HG03196 (cell line): ENCODE measurements at regions not wholly inside any gene's neighbourhood (a gene's known extent, or its start where the extent isn't known, plus 50 kb on each side); places are given as distances from the start of the nearest gene placed in this dataset.
A peak's percentile ranks its signal among the peaks of the same experiment; 100 is the strongest.
"Not testable (repeated sequence)": the region's sequence is repeated elsewhere in the genome, so short reads cannot be mapped to it uniquely, and the experiment has no call there.

Experiments
- ATAC-seq: cut with Tn5 transposase; IDR thresholded peaks from one replicate; pipeline ENCODE4 v1.9.1; 2021; ENCODE audit not compliant: unreplicated experiment

DNA sequence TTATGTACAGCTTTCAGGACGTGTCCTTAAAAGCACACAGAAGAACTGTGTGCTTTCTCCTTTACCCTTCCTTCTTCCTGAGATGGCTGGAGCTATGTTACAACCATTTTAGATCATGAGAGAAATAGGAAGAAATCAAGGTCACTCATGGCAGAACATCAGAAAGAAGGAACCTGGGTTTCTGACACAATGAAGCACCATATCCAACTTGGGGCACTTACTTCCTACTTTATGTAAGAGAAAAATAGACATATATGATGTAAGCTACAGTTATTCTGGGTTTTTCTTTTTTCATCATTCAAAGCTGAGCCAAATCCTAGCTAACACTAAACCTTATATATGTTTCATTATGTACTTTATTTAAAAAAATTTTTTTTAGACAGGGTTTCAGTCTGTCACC, 79.5 kb downstream of the FAM161A start:
- ATAC-seq, result no peak

DNA sequence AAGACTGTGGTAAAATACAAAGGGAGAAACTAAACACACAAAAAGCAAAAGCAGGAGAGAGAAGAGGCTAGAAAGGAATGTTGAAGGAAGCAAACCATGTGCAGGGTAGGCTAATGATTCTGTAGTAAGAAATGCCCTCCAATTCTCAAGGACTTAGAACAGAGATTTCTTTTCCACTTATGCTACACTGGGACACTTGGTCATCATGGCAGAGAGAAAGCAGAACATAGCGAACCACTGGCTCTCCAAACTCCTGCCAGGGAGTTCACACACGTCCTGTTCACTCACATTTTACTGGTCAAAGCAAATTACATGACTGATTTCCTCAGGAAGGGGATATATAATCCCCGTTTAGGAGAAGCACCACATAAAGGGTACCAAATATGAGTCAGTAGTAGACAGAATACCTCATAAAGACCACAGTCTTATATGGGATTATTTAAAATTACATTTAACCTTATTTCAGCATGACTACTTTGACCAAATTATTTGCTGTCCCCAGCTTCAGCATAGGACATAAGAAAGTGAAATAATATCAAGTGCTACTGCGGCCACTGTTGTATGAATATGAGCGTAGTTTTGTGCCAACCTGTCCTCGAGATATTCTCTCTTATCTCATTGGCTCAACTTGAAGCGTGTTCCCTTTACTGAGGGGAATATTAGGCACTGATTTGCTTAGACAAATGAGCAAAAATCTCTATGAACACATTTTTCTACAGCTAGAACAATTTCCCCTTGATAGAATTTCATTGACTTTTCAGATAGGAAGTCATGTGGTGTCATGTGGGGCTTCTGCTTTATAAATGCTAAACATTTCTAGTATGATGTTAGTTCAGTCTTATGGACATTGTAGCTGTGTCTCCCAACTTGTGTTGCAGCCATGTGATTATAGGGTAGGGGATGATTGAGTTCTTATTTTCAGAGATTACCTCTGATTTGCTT, 81.7 kb downstream of the FAM161A start:
- ATAC-seq, result no peak

DNA sequence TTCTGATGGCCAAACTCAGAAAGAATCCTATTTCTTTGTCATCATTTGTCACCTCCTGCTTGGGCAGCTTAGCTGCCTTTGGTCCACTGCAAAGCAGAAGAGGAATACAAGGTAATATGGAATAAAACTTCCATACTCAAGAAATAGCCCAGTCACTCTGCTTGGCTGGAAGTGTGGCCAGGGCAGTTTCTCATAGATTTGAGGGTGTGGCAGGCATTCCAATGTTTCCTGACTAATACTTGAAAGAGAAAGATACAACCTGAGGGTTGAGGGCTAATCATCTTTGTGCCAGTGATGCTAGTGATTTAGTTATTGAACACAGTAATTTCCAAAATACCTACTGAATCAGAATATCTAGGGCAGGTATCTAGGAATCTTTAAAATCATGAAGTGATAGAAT, 83.1 kb downstream of the FAM161A start:
- ATAC-seq, result no peak

DNA sequence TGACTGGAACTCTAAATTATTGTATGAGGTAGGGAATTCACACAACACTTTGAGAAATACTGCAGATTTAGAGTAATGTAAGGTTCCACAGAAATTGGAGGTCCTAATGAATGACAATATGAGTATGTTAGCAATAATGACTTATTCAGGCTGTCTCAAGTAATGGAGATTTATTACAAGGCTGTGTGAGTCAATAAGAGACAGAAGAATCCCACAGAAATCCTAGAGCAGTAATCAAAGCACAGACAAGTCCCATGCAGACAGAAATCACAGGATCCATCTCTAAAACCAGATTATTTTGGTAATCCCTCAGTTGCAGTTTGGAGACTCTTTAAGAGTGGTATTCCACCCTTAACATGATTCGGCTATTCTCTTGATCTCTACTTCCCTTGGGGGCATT, 83.6 kb downstream of the FAM161A start:
- no peak for ATAC-seq

DNA sequence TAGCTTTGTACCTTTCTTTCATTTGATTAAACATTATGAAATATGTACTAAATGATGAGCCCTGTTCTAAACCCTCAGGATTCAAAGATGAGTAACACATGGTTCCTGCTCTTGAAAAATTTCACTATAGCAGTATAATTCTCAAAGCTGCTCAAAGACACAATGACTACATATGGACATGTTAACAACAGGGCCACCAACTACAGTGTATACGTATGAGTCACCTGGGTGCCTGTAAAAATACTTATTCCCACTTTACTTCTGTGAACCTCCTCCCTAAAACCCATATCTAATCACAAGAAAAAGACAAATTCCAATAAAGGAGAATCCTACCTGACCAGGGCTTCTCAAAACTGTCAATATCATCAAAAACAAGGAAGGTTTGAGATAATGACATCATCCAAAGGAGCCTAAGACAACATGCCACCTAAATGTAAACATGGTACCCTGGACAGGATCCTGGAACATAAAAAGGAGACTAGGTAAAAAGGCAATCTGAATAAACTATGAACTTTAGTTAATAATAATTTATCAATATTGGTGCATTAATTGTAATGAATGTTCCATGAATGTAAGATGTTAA, 84.7 kb downstream of the FAM161A start:
- ATAC-seq, result no peak

DNA sequence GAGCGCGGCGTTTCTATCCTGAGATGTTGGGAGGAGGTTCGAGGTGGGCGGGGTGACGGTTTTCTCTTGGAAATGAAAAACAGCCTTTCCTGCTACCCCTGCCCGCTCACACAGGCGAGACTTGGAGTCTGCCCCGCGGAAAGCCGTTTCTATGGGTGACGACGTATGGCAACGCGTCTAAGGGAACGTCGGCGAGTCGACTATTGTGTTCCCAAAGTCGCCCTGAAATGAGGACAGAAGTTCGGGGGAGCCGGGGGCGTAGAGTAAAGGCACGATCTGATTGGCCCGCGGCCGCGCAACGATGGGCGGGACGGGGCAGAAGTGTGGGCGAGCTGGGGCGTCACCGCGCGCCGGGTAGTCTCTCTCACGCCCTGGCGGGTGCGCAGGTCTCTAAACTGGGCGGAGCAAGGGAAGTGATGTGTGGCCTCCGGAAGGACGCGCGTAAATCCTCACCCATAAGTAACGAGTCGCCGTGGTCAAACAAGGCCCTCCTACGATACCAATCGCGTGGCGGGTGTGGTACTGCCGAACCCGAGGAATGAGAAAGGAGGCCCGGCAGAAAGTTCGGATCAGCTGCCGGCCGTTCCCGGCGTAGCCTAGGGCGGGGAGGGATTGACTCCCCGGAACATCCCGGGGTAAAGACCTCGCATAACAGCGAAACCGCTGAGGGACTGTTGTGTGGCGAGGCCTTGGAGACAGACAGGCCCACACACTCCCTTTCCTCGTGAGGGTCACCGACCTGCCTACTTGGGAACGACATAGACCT, 89.6 kb downstream of the FAM161A start:
- ATAC-seq, result peak; percentile 97

DNA sequence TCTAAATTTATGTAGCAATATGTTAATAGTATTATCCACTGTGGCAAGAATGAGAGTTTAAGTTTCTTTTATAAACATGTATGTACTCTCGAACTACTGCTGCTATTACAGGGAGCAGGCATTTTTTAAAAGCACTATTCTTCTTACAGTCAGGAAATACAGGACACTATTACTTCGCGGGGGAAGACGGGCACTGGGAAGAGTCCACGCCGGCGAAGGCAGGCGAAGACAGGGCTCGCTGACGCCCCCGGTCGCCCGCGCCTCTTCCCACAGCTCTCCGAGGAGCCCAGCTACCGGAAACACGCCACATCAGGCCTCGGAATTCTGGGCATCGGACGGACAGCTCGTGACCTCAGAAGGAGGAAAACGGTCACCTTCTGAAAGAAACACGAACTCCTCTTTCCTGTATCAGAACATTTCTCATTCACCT, 90.2 kb downstream of the FAM161A start:
- ATAC-seq, result peak; percentile 32

DNA sequence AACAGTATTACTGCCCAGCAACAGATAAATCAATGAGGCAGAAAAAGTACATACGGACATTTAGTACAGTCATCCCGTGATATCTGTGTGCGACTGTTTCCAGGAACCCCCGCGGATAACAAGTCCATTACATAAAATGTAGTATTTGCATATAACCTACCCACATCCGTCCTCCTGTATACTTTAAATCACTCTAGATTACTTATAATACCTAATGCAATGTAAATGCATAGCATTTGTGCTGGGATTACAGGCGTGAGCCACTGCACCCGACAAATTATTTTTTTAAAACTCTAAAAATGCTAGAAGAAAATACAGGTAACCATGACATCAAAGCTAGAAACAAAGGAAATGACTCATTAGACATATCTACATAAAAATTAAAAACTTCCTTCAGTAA, 91.6 kb downstream of the FAM161A start:
- ATAC-seq, result no peak

DNA sequence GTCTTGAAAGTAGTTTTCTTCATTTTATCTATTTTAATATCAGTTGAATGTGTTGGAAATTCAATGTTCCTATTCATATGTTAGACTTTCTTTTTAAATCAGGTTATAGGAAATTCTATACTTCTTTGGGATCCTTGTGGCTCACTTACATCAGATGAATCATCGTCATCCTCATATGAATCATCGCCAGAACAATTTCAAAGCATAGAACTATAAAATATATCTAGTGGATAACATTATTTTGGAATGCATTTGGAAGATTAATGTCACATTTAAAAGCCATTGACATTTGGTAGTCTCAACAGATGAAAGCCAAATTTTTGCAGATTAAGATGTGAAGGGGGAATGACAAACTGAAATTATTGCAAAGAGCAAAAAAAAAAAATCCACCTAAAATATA, 94.1 kb downstream of the FAM161A start:
- ATAC-seq, result no peak

DNA sequence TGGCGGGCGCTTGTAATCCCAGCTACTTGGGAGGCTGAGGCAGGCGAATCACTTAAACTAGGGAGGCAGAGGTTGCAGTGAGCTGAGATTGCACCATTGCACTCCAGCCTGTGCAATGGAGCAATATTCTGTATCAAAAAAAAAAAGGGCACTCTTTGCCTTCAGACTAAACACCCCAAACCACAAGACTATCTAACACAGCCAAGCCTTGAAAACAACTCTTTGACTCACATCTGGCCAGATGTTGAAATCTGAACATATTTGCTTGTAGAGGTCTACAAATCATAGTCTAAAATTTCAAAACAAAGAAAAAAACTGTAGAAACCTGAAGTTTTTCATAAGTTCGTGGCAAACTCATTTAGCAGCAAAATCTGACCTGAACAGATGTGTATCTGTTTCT, 94.9 kb downstream of the FAM161A start:
- no peak for ATAC-seq

DNA sequence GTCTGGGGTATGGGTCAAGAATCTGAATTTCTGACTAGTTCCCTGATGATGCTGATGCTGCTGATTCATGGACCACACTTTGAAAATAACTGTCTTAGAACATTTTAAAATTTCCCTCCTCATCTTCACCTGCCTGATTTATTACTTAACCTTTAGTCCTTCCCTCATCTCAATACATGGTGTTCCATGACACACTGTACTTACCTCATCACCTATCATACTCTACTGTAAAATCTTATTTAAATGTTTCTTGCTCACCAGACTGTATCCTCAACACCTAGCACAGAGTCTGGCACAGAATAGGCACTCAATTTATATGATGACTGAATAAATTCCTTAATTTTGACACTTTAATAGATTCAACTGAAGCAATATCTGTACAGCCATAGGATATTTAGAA, 95.7 kb downstream of the FAM161A start:
- no peak for ATAC-seq

DNA sequence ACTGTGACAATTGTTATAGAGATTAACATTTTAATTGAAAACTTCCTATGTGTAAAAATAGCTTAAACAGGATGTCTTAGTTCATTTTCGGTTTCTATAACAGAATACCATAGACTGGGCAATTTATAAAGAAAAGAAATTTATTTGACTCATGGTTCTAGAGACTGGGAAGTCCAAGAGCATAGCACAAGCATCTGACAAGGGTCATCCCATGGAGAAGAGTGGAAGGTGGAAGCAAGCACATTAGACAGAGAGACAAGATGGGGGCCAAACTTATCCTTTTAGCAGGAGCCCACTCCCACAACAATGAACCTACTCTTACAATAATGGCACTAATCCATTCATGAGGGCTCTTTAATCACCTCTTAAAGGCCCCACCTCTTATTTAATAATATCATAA, 100.3 kb downstream of the FAM161A start:
- no peak for ATAC-seq

DNA sequence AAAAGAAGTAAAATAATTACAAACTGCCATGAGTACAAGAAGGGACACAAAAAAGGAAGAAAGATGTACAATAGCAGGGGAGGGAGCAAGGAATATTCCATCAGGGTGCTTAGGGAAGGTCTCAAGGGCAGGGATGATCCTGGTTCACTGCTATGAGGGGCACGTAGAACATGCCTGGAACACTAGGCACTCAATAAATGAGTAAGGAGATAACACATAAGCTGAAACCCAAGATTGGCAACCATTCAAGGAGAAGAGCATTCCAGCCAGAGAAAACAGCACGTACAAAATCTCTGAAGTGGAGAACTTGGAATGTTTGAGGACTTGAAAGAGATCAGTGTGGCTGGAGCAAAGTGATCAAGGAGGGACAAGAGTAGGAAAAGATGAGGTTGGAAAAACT, 103.2 kb downstream of the FAM161A start:
- no peak for ATAC-seq

DNA sequence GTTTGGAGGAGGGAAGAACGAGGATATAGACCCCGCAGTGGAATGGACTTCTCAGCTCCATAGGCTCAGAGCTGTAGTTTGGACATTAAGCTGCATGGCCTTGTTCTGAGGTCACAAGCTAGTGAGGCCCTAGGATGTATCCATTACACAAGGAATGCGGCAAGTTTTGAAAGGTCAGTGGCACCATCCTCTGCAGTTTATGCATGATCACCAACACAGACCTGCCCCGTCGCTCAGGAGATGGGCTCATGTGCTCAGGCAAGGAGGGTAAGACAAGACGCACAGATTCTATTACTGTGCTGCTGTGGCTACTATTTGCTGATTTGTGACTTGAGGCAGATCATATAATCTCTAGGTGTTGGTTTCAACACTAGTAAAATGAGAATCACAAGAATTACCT, 110.9 kb downstream of the FAM161A start:
- ATAC-seq, result no peak

DNA sequence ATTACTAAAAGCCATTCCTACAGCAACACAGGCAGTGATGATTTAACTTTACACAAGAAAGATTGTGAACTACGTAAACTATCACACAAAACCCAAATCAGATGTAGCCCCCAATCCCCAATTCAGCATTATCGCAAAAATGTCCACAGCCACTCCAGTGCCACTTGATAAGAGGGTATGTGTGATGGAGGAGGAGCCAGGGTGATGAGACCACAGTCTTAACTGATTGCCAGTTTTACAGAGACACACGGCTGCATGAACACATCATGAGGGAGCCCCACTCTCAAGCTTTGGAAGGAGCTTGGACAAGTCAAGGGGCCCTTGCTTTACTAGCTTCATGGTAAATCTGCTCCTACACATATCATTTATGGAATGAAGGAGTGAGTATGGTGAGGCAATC, 116.0 kb downstream of the FAM161A start:
- ATAC-seq, result no peak

DNA sequence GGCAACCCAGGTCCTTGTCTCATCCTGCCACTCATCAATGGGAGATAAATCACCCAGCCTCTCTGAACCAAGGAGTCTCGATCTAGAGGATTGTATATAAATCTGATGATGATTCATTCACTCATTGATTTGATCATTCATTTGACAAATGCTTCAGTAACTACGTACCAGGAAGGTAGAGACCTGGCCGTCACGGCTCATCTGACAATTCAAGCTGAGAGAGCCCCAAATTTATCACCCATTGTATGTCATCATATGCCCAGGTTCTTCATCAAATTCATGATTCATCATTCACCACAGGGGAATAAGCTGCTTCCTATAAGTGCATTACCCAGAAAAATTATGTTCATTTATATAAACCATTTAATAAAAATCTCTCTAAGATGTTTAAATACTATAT, 116.9 kb downstream of the FAM161A start:
- no peak for ATAC-seq

DNA sequence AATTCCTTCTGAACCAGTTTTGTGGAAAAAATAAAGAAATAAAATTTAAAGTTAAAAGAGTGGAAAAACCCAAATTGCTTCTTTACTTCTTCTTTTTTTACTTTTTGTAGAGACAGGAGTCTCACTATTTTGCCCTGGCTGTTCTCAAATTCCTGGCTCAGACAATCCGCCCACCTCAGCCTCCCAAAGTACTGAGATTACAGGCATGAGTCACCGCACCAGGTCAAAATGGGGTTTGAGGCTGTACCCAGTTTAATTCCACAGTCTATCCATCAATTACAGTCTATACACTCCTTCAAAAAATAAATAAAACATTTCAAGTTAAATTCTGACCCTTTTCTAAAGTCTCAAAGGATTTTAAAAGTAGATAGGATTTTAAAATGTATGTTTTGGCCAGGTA, 120.3 kb downstream of the FAM161A start:
- ATAC-seq, result no peak

DNA sequence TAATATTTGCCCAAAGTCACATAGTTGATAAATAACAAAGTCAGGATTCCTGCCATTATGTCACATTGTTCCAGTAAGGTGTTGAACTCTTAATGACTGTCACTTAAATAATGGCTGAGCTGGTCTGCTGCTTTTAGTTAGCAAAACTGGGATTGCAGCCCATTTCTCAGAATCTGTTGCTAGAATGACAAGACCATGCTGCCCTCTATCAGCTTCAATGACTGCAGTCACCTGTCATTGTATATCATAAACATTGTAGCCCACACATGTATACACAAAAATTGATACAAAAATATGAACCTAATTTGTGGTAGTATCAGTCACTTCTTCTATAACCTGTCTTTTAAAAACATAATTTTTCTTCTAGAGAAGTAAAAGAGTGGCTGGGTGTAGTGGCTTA, 121.1 kb downstream of the FAM161A start:
- ATAC-seq, result no peak

DNA sequence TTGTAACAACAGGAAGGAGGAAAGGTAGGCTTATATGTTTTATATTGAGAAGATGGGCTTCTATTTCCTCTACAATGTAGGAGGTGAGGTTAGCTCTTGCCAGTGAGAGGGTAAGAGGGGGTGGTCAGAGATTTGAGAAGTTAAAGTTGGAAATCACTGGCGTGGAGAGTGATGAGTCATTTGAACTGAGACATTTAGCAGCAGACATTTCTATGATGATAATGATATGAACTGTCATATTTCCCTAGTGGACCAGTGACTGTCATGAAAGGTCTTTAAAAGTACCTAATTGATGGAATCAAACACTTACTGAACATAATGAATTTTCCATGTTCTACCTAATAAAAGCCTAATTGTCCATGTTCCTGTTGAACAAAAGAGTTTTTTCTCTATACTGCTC, 126.1 kb downstream of the FAM161A start:
- no peak for ATAC-seq

DNA sequence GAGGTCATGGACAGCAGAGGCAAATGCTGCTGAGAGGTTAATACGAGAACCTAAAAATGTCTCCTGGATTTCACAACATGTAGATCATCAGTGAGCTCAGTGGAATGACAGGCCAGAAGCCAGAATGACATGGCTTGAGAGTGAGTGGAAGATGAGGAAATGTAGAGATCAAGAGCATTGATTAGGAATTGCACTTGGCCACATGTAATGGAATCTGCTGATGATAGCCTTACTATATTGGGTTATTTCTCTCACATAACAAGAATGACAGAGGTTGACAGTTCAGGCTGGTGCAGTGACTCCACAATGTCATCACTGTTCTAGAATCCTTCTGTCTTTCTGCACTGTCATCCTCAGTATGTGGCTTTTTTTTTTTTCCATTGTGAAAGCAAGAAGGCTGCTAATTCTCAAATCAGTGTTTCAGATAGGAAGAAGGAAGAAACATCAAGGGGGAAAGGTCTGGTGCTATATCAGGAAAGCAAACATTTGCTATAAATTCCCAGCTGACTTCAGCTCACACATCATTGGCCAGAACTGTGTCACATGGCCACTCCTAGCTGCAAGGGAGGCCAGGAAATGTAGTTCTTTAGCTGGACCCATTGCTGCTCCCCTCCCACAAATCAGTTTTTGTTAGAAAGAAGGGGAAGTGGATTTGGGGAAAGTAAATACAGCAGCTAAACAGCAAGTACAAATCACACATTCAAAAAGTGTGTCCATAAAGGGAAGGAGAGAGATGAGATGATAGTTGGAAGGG, 127.2 kb downstream of the FAM161A start:
- ATAC-seq, result no peak

DNA sequence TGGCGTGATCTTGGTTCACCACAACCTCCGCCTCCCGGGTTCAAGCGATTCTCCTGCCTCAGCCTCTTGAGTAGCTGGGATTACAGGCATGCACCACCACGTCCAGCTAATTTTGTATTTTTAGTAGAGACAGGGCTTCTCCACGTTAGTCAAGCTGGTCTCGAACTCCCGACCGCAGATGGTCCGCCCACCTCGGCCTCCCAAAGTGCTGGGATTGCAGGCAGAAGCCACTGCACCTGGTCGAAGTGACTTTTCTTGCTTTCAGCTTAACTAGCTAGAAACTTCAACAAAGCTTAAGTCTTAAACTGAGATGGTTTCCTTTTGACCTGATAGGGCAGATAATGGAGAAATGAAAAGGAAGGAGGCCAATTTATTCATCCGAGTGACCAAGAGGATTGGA, 130.5 kb downstream of the FAM161A start:
- ATAC-seq, result not testable (repeated sequence)
